B cell (primary cell): ENCODE measurements at regions not wholly inside any gene's neighbourhood (a gene's known extent, or its start where the extent isn't known, plus 50 kb on each side); places are given as distances from the start of the nearest gene placed in this dataset.

Source experiments
- ATAC-seq: fragments of 200-7000 bp; cut with Tn5 transposase; one replicate; pipeline ENCODE4 v1.10.0; 2021; ENCODE audit warnings: low read depth, mild to moderate bottlenecking, moderate number of reproducible peaks, moderate library complexity
- CTCF ChIA-PET: fragments of 350-600 bp; sonication (Branson Sonifier 250); formaldehyde crosslinking; loops from one replicate; lab custom pipeline; 2021; ENCODE audit warnings: antibody characterized with exemption, inconsistent platforms; lab: Charles Lee
- POLR2A ChIA-PET: fragments of 350-600 bp; sonication (Branson Sonifier 250); formaldehyde crosslinking; loops from one replicate; lab custom pipeline; 2021; ENCODE audit warnings: antibody characterized with exemption; lab: Charles Lee
- DNase-seq: peaks from one replicate; pipeline ENCODE4 v3.0.0; 2013
- H2AFZ ChIP-seq: 2 replicates; pipeline ENCODE4 v1.6.1; 2012; ENCODE audit warnings: mild to moderate bottlenecking, low read depth, low read length; ENCODE audit not compliant: insufficient read depth, poor library complexity, severe bottlenecking
- H3K27ac ChIP-seq, 2 donors: 1 replicate in 1 of 2; 2 replicates in 1 of 2; pipeline ENCODE4 v1.5.1; 2012 to 2013; ENCODE audit warnings: low read length in 2 of 2, mild to moderate bottlenecking in 2 of 2, moderate library complexity in 1 of 2
- H3K27me3 ChIP-seq, 4 experiments: fragments of 200-600 bp in 1 of 4; sonication (generic) in 1 of 4; replicated peaks in 1 of 4; 1 replicate in 2 of 4; 2 replicates in 2 of 4; pipeline versions ENCODE4 v1.6.1 to v1.7.0; 2013 to 2016; ENCODE audit warnings: low read length in 3 of 4, mild to moderate bottlenecking in 2 of 4, mixed read lengths in 1 of 4, moderate library complexity in 1 of 4; ENCODE audit not compliant: insufficient read depth in 4 of 4, control insufficient read depth in 3 of 4; ENCODE audit errors: control extremely low read depth in 1 of 4
- H3K36me3 ChIP-seq, 2 experiments: replicated peaks in 1 of 2; 1 replicate in 1 of 2; 2 replicates in 1 of 2; pipeline versions ENCODE4 v1.6.1 to v1.7.1; 2013; ENCODE audit warnings: low read length in 1 of 2; ENCODE audit not compliant: insufficient read depth in 2 of 2, control insufficient read depth in 1 of 2; ENCODE audit errors: control extremely low read depth in 1 of 2, extremely low read depth in 1 of 2
- H3K4me1 ChIP-seq, 2 donors: fragments of 200-600 bp in 1 of 2; sonication (generic) in 1 of 2; 1 replicate in 1 of 2; 2 replicates in 1 of 2; pipeline versions ENCODE4 v1.5.1 to v1.6.1; 2013 to 2017; ENCODE audit warnings: low read length in 2 of 2; ENCODE audit not compliant: control insufficient read depth in 2 of 2, insufficient read depth in 2 of 2
- H3K4me2 ChIP-seq: replicated peaks from 2 replicates; pipeline ENCODE3; 2012; ENCODE audit warnings: mild to moderate bottlenecking, low read depth, low read length; ENCODE audit not compliant: poor library complexity, severe bottlenecking
- H3K4me3 ChIP-seq, 5 experiments: fragments of 200-600 bp in 1 of 5; sonication (generic) in 1 of 5; 1 replicate in 3 of 5; 2 replicates in 2 of 5; pipeline versions ENCODE4 v1.5.1 to v1.7.0; 2011 to 2016; ENCODE audit warnings: low read length in 4 of 5, mild to moderate bottlenecking in 4 of 5, low read depth in 2 of 5, control low read depth in 1 of 5, moderate library complexity in 1 of 5; ENCODE audit not compliant: insufficient read depth in 1 of 5; ENCODE audit errors: control extremely low read depth in 1 of 5, extremely low read depth in 1 of 5
- H3K79me2 ChIP-seq: fragments of 200-600 bp; sonication (generic); one replicate; pipeline ENCODE4 v1.6.0; 2016; ENCODE audit warnings: low read length; ENCODE audit not compliant: control insufficient read depth, insufficient read depth
- H3K9ac ChIP-seq: fragments of 200-600 bp; sonication (generic); 2 replicates; pipeline ENCODE4 v1.6.1; 2017; ENCODE audit warnings: mild to moderate bottlenecking, low read length, moderate library complexity
- H3K9me3 ChIP-seq, 3 donors: one replicate each; pipeline versions ENCODE4 v1.6.1 to v1.7.1; 2013; ENCODE audit warnings: low read length in 2 of 3; ENCODE audit not compliant: control insufficient read depth in 2 of 3, insufficient read depth in 1 of 3; ENCODE audit errors: control extremely low read depth in 1 of 3
- H4K20me1 ChIP-seq: 2 replicates; pipeline ENCODE4 v1.6.0; 2012; ENCODE audit warnings: mild to moderate bottlenecking, low read length; ENCODE audit not compliant: insufficient read depth, control insufficient read depth, poor library complexity, severe bottlenecking
- H3K27ac Mint-ChIP-seq: one replicate; pipeline ENCODE4 v1.8.0; 2021; ENCODE audit warnings: mixed read lengths
- H3K27me3 Mint-ChIP-seq: one replicate; pipeline ENCODE4 v1.8.0; 2021; ENCODE audit warnings: mixed read lengths
- H3K4me1 Mint-ChIP-seq: one replicate; pipeline ENCODE4 v1.8.0; 2021; ENCODE audit warnings: mixed read lengths
- H3K4me3 Mint-ChIP-seq: one replicate; pipeline ENCODE4 v1.8.0; 2021; ENCODE audit warnings: mixed read lengths
- H3K9me3 Mint-ChIP-seq: one replicate; pipeline ENCODE4 v1.8.0; 2022; ENCODE audit warnings: mixed read lengths; ENCODE audit not compliant: insufficient read depth
- CTCF ChIP-seq: fragments of 200-600 bp; IDR thresholded peaks from one replicate; pipeline ENCODE4 v1.8.0; 2022; ENCODE audit warnings: antibody characterized with exemption, mild to moderate bottlenecking
- EZH2 ChIP-seq: IDR thresholded peaks from 2 replicates; pipeline ENCODE4 v1.6.1; 2012; ENCODE audit warnings: borderline replicate concordance, low read depth, mild to moderate bottlenecking, moderate library complexity, low read length; ENCODE audit not compliant: insufficient read depth, poor library complexity, severe bottlenecking
- WGBS: methylation state at CpG from one replicate; pipeline ENCODE4 v1.1.5; 2013; ENCODE audit warnings: missing lambda C conversion rate; ENCODE audit not compliant: insufficient coverage; 5-methylcytosine and 5-hydroxymethylcytosine counted together
- intact Hi-C: fragments of 100-400 bp; cut with micrococcal nuclease; formaldehyde crosslinking; loops from one replicate; pipeline ENCODE4 v1.10.0; 2022

GRCh38 chr10:123425680-123426079, 240.5 kb upstream of the GPR26 start:
- Histone ChIP-seq H4K20me1 (no peaks in the 10 kb centered on the region), H3K27ac (no peak overlapping the region), H3K79me2 (no peaks in the 10 kb centered on the region), H2AFZ (no peak overlapping the region), H3K27me3 (peaks cover 0 to 6% (median 1%) of the 10 kb centered on the region in 4 experiments), H3K9me3 (no peaks in the 10 kb centered on the region), H3K4me1 (no peaks in the 10 kb centered on the region), H3K4me2 (no peak overlapping the region), H3K4me3 (no peak overlapping the region), H3K36me3 (no peaks in the 10 kb centered on the region), H3K9ac (no peak overlapping the region)
- H3K27ac Mint-ChIP-seq, result no peak overlapping the region
- intact Hi-C loops, result no loop called here
- DNase-seq (no peak), ATAC-seq (no peak)
- no peaks in the 10 kb centered on the region for H3K4me1 Mint-ChIP-seq
- H3K27me3 Mint-ChIP-seq, result peaks cover 34% of the 10 kb centered on the region
- ChIA-PET POLR2A (no interaction called here), CTCF (no interaction called here)
- H3K4me3 Mint-ChIP-seq, result no peak overlapping the region
- no peaks in the 10 kb centered on the region for H3K9me3 Mint-ChIP-seq
- WGBS, result 100% methylated on average over 1 of the region's 6 CpGs
- TF ChIP-seq EZH2 (no peak), CTCF (no peak)

- intact Hi-C loops, result no loop called here
- no peak for TF ChIP-seq EZH2
- TF ChIP-seq CTCF, result no peak
- no peak for ATAC-seq
Measured at GRCh38 chr10:123427165-123427786, 238.9 kb upstream of the GPR26 start.

More at GRCh38 chr10:123427165-123427786, 238.9 kb upstream of the GPR26 start:
- WGBS, result 73% methylated on average over 13 of the region's 14 CpGs
- no peaks in the 10 kb centered on the region for H3K9me3 Mint-ChIP-seq
- Histone ChIP-seq H3K79me2 (no peaks in the 10 kb centered on the region), H3K36me3 (no peaks in the 10 kb centered on the region), H3K27me3 (peaks cover 0 to 6% (median 0%) of the 10 kb centered on the region in 4 experiments), H2AFZ (no peak overlapping the region), H3K4me3 (no peak overlapping the region), H3K9me3 (no peaks in the 10 kb centered on the region), H3K9ac (no peak overlapping the region), H3K27ac (no peak overlapping the region), H4K20me1 (no peaks in the 10 kb centered on the region), H3K4me2 (no peak overlapping the region), H3K4me1 (no peaks in the 10 kb centered on the region)
- H3K27me3 Mint-ChIP-seq, result peaks cover 37% of the 10 kb centered on the region
- H3K27ac Mint-ChIP-seq, result no peak overlapping the region
- no peaks in the 10 kb centered on the region for H3K4me1 Mint-ChIP-seq
- H3K4me3 Mint-ChIP-seq, result no peak overlapping the region
- ChIA-PET POLR2A (no interaction called here), CTCF (no interaction called here)
- DNase-seq, result no peak
